H9 (cell line): ENCODE measurements at regions not wholly inside any gene's neighbourhood (a gene's known extent, or its start where the extent isn't known, plus 50 kb on each side); places are given as distances from the start of the nearest gene placed in this dataset.

ENCODE experiments used
- DNase-seq: peaks from one replicate; pipeline ENCODE4 v3.0.0-alpha.2; 2017
- H2AFZ ChIP-seq: one replicate; pipeline ENCODE4 v1.6.1; 2013; ENCODE audit warnings: mild to moderate bottlenecking, low read length, control low read depth, moderate library complexity
- H2AK5ac ChIP-seq: 2 replicates; pipeline ENCODE4 v1.6.1; 2013; ENCODE audit warnings: low read length, control low read depth, mixed read lengths; ENCODE audit not compliant: insufficient read length
- H2BK120ac ChIP-seq: one replicate; pipeline ENCODE4 v1.6.1; 2013; ENCODE audit warnings: low read depth, mild to moderate bottlenecking, low read length, control low read depth, inconsistent platforms; ENCODE audit not compliant: poor library complexity, severe bottlenecking
- H2BK12ac ChIP-seq: 2 replicates; pipeline ENCODE4 v1.6.1; 2013; ENCODE audit warnings: low read length, control low read depth, mixed read lengths, low read depth; ENCODE audit not compliant: insufficient read length
- H2BK15ac ChIP-seq: 2 replicates; pipeline ENCODE4 v1.6.1; 2013; ENCODE audit warnings: low read depth, low read length, control low read depth
- H2BK20ac ChIP-seq: one replicate; pipeline ENCODE4 v1.6.1; 2013; ENCODE audit warnings: low read depth, mild to moderate bottlenecking, low read length, control low read depth, inconsistent platforms; ENCODE audit not compliant: poor library complexity, severe bottlenecking
- H2BK5ac ChIP-seq: 2 replicates; pipeline ENCODE4 v1.6.1; 2013; ENCODE audit warnings: low read length, control low read depth, mixed read lengths; ENCODE audit not compliant: insufficient read length
- H3K14ac ChIP-seq: 2 replicates; pipeline ENCODE4 v1.6.1; 2013; ENCODE audit warnings: low read length, control low read depth; ENCODE audit not compliant: insufficient read depth
- H3K18ac ChIP-seq: 2 replicates; pipeline ENCODE4 v1.6.1; 2013; ENCODE audit warnings: low read depth, mild to moderate bottlenecking, mixed read lengths, low read length, control low read depth; ENCODE audit not compliant: insufficient read length
- H3K23ac ChIP-seq: 2 replicates; pipeline ENCODE4 v1.6.1; 2013; ENCODE audit warnings: low read length, control low read depth, mixed read lengths, low read depth; ENCODE audit not compliant: insufficient read length
- H3K23me2 ChIP-seq: 2 replicates; pipeline ENCODE4 v1.6.1; 2013; ENCODE audit warnings: low read depth, mild to moderate bottlenecking, mixed read lengths, low read length, control low read depth; ENCODE audit not compliant: insufficient read length, poor library complexity, severe bottlenecking
- H3K27ac ChIP-seq: 2 replicates; pipeline ENCODE4 v1.5.1; 2013; ENCODE audit warnings: low read length, control low read depth, mixed read lengths, low read depth; ENCODE audit not compliant: insufficient read length
- H3K27me3 ChIP-seq: 2 replicates; pipeline ENCODE4 v1.6.1; 2013; ENCODE audit warnings: low read length, control low read depth, inconsistent platforms; ENCODE audit not compliant: insufficient read depth
- H3K4ac ChIP-seq: 2 replicates; pipeline ENCODE4 v1.6.1; 2013; ENCODE audit warnings: low read depth, mild to moderate bottlenecking, control low read depth, inconsistent platforms, low read length, moderate library complexity
- H3K4me1 ChIP-seq: 2 replicates; pipeline ENCODE4 v1.6.1; 2013; ENCODE audit warnings: low read length, control low read depth, inconsistent platforms; ENCODE audit not compliant: insufficient read depth
- H3K4me2 ChIP-seq: 2 replicates; pipeline ENCODE4 v1.6.1; 2013; ENCODE audit warnings: low read length, control low read depth, mixed read lengths; ENCODE audit not compliant: insufficient read length, insufficient read depth
- H3K56ac ChIP-seq: 2 replicates; pipeline ENCODE4 v1.6.1; 2013; ENCODE audit warnings: low read depth, mild to moderate bottlenecking, mixed read lengths, low read length, control low read depth; ENCODE audit not compliant: insufficient read length
- H3K79me1 ChIP-seq: 2 replicates; pipeline ENCODE4 v1.6.1; 2013; ENCODE audit warnings: low read depth, mild to moderate bottlenecking, moderate library complexity, low read length, control low read depth, inconsistent platforms; ENCODE audit not compliant: insufficient read depth, poor library complexity, severe bottlenecking
- H3K79me2 ChIP-seq: 2 replicates; pipeline ENCODE4 v1.6.1; 2013; ENCODE audit warnings: low read length, control low read depth, inconsistent platforms; ENCODE audit not compliant: insufficient read depth
- H3K9ac ChIP-seq: 2 replicates; pipeline ENCODE4 v1.6.1; 2013; ENCODE audit warnings: low read length, control low read depth, mixed read lengths; ENCODE audit not compliant: insufficient read length; ENCODE audit errors: extremely low read depth
- H3K9me3 ChIP-seq: one replicate; pipeline ENCODE4 v1.6.1; 2013; ENCODE audit warnings: low read depth, low read length, inconsistent platforms; ENCODE audit not compliant: control insufficient read depth
- H3T11ph ChIP-seq: one replicate; pipeline ENCODE4 v1.6.1; 2013; ENCODE audit warnings: mild to moderate bottlenecking, low read length, control low read depth, inconsistent platforms
- H4K20me1 ChIP-seq: one replicate; pipeline ENCODE4 v1.6.1; 2013; ENCODE audit not compliant: control insufficient read depth, insufficient read length, insufficient read depth
- H4K5ac ChIP-seq: 2 replicates; pipeline ENCODE4 v1.6.1; 2013; ENCODE audit warnings: low read depth, mild to moderate bottlenecking, mixed read lengths, low read length, control low read depth; ENCODE audit not compliant: insufficient read length
- H4K8ac ChIP-seq: replicated peaks from 2 replicates; pipeline ENCODE4 v1.6.1; 2013; ENCODE audit warnings: low read length, control low read depth, mixed read lengths, low read depth; ENCODE audit not compliant: insufficient read length
- H4K91ac ChIP-seq: 2 replicates; pipeline ENCODE4 v1.6.1; 2013; ENCODE audit warnings: low read depth, mild to moderate bottlenecking, moderate library complexity, mixed read lengths, low read length, control low read depth; ENCODE audit not compliant: insufficient read length
- H3K27ac Mint-ChIP-seq, 3 experiments: 2 replicates in 2 of 3; 3 replicates in 1 of 3; pipeline ENCODE4 v1.8.0; 2020 to 2021; ENCODE audit warnings: mixed read lengths in 3 of 3, mild to moderate bottlenecking in 1 of 3, moderate library complexity in 1 of 3
- H3K27me3 Mint-ChIP-seq: 2 replicates; pipeline ENCODE4 v1.8.0; 2021; ENCODE audit warnings: low read depth, mild to moderate bottlenecking, moderate library complexity, mixed read lengths
- H3K36me3 Mint-ChIP-seq, 3 experiments: 2 replicates in 2 of 3; 3 replicates in 1 of 3; pipeline ENCODE4 v1.8.0; 2020 to 2021; ENCODE audit warnings: low read depth in 3 of 3, mixed read lengths in 3 of 3; ENCODE audit not compliant: insufficient read depth in 1 of 3
- H3K4me1 Mint-ChIP-seq, 2 experiments: 2 replicates each; pipeline ENCODE4 v1.8.0; 2020; ENCODE audit warnings: mixed read lengths in 2 of 2
- H3K4me3 Mint-ChIP-seq, 2 experiments: 2 replicates in 1 of 2; 3 replicates in 1 of 2; pipeline ENCODE4 v1.8.0; 2020 to 2021; ENCODE audit warnings: mild to moderate bottlenecking in 2 of 2, mixed read lengths in 2 of 2, moderate library complexity in 1 of 2
- H3K9me3 Mint-ChIP-seq, 2 experiments: 2 replicates in 1 of 2; 3 replicates in 1 of 2; pipeline ENCODE4 v1.8.0; 2020; ENCODE audit warnings: mild to moderate bottlenecking in 2 of 2, mixed read lengths in 2 of 2, moderate library complexity in 1 of 2
- WGBS: extraction: QIAGEN DNeasy Blood & Tissue Kit; methylation state at CpG from one replicate; pipeline ENCODE4 v1.1.7; 2013; ENCODE audit warnings: missing lambda C conversion rate, low lambda C conversion rate, mixed read lengths; ENCODE audit not compliant: insufficient read length; ENCODE audit errors: extremely low coverage; 5-methylcytosine and 5-hydroxymethylcytosine counted together
- TF ChIP-seq, protein P1 (sequence below): fragments of 200-600 bp; sonication (generic); conservative IDR thresholded peaks from 3 replicates; pipeline ENCODE4 v1.8.0; 2021; ENCODE audit warnings: antibody characterized with exemption, mild to moderate bottlenecking

- Mint-ChIP-seq H3K27ac (no peak overlapping the region), H3K36me3 (no peaks in the 10 kb centered on the region), H3K4me1 (peaks cover 3% of the 10 kb centered on the region in 2 experiments; a peak in 3 of 4 replicates), H3K9me3 (no peaks in the 10 kb centered on the region), H3K27me3 (no peaks in the 10 kb centered on the region), H3K4me3 (no peak overlapping the region)
- Histone ChIP-seq H2BK20ac (no peak overlapping the region), H4K5ac (no peak overlapping the region), H4K8ac (no peak overlapping the region), H2BK12ac (no peak overlapping the region), H2AK5ac (no peak overlapping the region), H3K23ac (no peak overlapping the region), H3K4me1 (no peaks in the 10 kb centered on the region), H2BK120ac (no peak overlapping the region), H3K18ac (no peak overlapping the region), H3K9ac (no peak overlapping the region), H3K27me3 (no peaks in the 10 kb centered on the region), H2BK5ac (no peak overlapping the region), H2BK15ac (no peak overlapping the region), H3K79me2 (no peaks in the 10 kb centered on the region), H3K79me1 (no peaks in the 10 kb centered on the region), H3K4me2 (no peak overlapping the region), H3K23me2 (no peaks in the 10 kb centered on the region), H3K27ac (no peak overlapping the region), H3K14ac (no peak overlapping the region), H3K9me3 (no peaks in the 10 kb centered on the region), H3K4ac (no peak overlapping the region), H2AFZ (no peak overlapping the region), H4K91ac (no peak overlapping the region), H3K56ac (no peak overlapping the region), H3T11ph (no peak overlapping the region), H4K20me1 (no peaks in the 10 kb centered on the region)
- DNase-seq = no peak
- TF ChIP-seq, protein P1, sequence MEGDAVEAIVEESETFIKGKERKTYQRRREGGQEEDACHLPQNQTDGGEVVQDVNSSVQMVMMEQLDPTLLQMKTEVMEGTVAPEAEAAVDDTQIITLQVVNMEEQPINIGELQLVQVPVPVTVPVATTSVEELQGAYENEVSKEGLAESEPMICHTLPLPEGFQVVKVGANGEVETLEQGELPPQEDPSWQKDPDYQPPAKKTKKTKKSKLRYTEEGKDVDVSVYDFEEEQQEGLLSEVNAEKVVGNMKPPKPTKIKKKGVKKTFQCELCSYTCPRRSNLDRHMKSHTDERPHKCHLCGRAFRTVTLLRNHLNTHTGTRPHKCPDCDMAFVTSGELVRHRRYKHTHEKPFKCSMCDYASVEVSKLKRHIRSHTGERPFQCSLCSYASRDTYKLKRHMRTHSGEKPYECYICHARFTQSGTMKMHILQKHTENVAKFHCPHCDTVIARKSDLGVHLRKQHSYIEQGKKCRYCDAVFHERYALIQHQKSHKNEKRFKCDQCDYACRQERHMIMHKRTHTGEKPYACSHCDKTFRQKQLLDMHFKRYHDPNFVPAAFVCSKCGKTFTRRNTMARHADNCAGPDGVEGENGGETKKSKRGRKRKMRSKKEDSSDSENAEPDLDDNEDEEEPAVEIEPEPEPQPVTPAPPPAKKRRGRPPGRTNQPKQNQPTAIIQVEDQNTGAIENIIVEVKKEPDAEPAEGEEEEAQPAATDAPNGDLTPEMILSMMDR = no peak
- no CpG with 5 or more reads among the region's 4 CpGs for WGBS
Measured at GRCh38 chr1:69291541-69291940, 276.2 kb upstream of the LRRC7 start.
